RWPE2 (cell line): ENCODE measurements at regions not wholly inside any gene's neighbourhood (a gene's known extent, or its start where the extent isn't known, plus 50 kb on each side); places are given as distances from the start of the nearest gene placed in this dataset.

ENCODE experiments used
- ATAC-seq: fragments of 200-7000 bp; cut with Tn5 transposase; 3 replicates; pipeline ENCODE4 v1.9.1; 2021; ENCODE audit warnings: low read depth
- DNase-seq: peaks from one replicate; pipeline ENCODE4 v3.0.0-alpha.2; 2020; ENCODE audit warnings: low spot score
- H3K27ac ChIP-seq: fragments of 450-650 bp; 2 replicates; pipeline ENCODE4 v1.5.1; 2017; ENCODE audit warnings: mild to moderate bottlenecking; ENCODE audit not compliant: poor library complexity, severe bottlenecking
- H3K27me3 ChIP-seq: fragments of 250-450 bp; sonication (Bioruptor Pico); 2 replicates; pipeline ENCODE4 v1.5.1; 2021; ENCODE audit warnings: mild to moderate bottlenecking, moderate library complexity; ENCODE audit not compliant: insufficient read depth, poor library complexity, severe bottlenecking
- H3K36me3 ChIP-seq: fragments of 250-450 bp; sonication (Bioruptor Pico); 2 replicates; pipeline ENCODE4 v1.5.1; 2020; ENCODE audit warnings: low read depth, mild to moderate bottlenecking, moderate library complexity
- H3K4me1 ChIP-seq: fragments of 250-450 bp; sonication (Bioruptor Pico); 2 replicates; pipeline ENCODE4 v1.5.1; 2021; ENCODE audit warnings: mild to moderate bottlenecking, moderate library complexity; ENCODE audit not compliant: insufficient read depth, poor library complexity, severe bottlenecking
- H3K4me3 ChIP-seq: fragments of 250-450 bp; sonication (Bioruptor Pico); 2 replicates; pipeline ENCODE4 v1.5.1; 2021; ENCODE audit warnings: mild to moderate bottlenecking, moderate library complexity; ENCODE audit not compliant: severe bottlenecking
- H3K9me3 ChIP-seq: fragments of 250-450 bp; sonication (Bioruptor Pico); 2 replicates; pipeline ENCODE4 v1.5.1; 2021; ENCODE audit warnings: mild to moderate bottlenecking, moderate library complexity; ENCODE audit not compliant: severe bottlenecking
- TF ChIP-seq, protein P1 (sequence below): fragments of 450-650 bp; IDR thresholded peaks from one replicate; pipeline ENCODE4 v1.5.1; 2017; ENCODE audit warnings: mild to moderate bottlenecking, moderate library complexity; ENCODE audit not compliant: poor library complexity, severe bottlenecking

DNA sequence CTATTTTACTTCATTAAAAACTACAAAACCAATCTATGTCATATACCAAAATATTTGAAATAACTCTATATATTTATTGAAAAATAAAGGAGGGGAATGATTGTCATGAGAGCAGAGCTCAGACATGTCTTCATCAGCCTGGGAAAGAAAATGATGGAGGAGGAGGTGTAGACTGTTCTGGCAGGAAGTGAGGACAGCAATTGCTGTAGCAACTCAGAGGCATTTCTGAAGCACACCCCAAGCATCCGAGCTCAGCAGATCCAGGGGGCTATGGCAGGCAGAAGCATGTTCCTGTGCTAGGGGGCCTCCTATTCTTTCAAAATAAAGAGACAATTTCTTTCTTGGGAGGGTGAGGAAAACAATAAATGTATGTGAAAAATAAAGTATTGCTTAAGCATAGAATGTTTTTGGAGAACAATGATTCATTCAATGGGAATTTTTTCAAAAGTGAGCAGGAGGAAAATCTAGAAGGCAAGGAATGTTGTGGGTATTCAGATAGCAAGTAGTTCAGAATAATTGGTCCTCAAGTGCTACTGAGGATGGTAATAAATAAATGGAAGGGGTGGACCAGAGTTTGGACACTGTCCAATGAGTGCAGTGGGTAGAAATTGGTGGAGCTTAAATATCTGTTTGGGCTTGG lies 383.4 kb downstream of the CDH11 start:
- TF ChIP-seq, protein P1, sequence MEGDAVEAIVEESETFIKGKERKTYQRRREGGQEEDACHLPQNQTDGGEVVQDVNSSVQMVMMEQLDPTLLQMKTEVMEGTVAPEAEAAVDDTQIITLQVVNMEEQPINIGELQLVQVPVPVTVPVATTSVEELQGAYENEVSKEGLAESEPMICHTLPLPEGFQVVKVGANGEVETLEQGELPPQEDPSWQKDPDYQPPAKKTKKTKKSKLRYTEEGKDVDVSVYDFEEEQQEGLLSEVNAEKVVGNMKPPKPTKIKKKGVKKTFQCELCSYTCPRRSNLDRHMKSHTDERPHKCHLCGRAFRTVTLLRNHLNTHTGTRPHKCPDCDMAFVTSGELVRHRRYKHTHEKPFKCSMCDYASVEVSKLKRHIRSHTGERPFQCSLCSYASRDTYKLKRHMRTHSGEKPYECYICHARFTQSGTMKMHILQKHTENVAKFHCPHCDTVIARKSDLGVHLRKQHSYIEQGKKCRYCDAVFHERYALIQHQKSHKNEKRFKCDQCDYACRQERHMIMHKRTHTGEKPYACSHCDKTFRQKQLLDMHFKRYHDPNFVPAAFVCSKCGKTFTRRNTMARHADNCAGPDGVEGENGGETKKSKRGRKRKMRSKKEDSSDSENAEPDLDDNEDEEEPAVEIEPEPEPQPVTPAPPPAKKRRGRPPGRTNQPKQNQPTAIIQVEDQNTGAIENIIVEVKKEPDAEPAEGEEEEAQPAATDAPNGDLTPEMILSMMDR = no peak
- no peaks in the 10 kb centered on the region for H3K4me1 ChIP-seq
- no peak for ATAC-seq
- H3K36me3 ChIP-seq = no peaks in the 10 kb centered on the region
- no peak overlapping the region for H3K4me3 ChIP-seq
- H3K9me3 ChIP-seq = no peaks in the 10 kb centered on the region
- no peak for DNase-seq
- H3K27me3 ChIP-seq = no peaks in the 10 kb centered on the region
- H3K27ac ChIP-seq = no peak overlapping the region

DNA sequence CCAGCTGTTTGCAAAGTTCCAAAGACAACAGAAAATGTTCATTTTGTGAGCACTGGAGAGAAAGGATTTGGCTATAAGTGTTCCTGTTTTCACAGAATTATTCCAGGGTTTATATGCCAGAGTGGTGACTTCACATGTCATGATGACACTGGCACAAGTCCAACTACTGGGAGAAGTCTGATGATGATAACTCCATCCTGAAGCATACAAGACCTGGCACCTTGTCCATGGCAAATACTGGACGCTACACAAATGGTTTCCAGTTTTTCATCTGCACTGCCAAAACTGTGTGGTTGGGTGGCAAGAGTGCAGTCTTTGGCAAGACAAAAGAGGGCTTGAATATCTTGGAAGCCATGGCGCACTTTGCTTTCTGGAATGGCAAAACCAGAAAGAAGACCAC lies 385.0 kb downstream of the CDH11 start:
- ATAC-seq = no peak
- TF ChIP-seq, protein P1 = no peak

DNA sequence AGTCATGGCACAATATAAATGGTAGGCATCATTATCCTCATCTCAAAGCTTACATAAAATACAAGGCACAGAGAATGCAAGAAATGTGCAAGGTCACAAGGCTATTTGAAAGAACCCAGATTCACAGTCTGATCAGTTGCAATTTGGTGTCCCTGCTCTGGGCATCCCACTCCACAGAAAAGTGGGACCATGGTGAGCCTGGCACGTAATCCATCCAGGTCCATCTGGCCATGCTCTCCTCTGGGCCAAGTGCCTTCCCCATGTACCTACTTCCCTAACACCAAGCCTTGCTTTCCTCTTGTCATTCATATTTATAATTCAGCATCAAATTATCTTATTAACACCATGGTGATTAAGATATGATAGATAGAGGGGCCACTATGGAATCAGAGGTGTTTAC lies 390.0 kb downstream of the CDH11 start:
- TF ChIP-seq, protein P1 = no peak
- Histone ChIP-seq H3K27me3 (no peaks in the 10 kb centered on the region), H3K27ac (no peak overlapping the region), H3K36me3 (no peaks in the 10 kb centered on the region), H3K4me1 (no peaks in the 10 kb centered on the region), H3K4me3 (no peak overlapping the region), H3K9me3 (no peaks in the 10 kb centered on the region)
- ATAC-seq (no peak), DNase-seq (no peak)

More for the DNA sequence above, 385.0 kb downstream of the CDH11 start:
- H3K27me3 ChIP-seq = no peaks in the 10 kb centered on the region
- H3K9me3 ChIP-seq = no peaks in the 10 kb centered on the region
- no peak overlapping the region for H3K27ac ChIP-seq
- H3K36me3 ChIP-seq = no peaks in the 10 kb centered on the region
- DNase-seq = no peak
- no peaks in the 10 kb centered on the region for H3K4me1 ChIP-seq
- H3K4me3 ChIP-seq = no peak overlapping the region

DNA sequence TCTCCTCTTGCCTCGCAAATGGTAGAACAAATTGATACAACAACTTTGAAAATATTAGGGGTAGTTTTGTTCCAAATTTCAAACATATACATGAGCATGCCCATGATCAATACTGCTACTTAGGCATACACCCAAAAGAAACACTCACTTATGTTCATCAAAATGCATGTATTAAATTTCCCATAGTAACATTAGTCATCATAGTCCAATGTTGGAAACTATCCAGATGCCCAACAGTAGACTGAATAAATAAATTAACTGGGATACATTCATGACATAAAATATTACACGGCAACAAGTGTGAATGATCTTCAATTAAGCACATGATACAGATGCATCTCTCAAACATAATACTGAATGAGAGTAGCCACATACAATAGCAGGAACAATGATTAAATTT lies 391.6 kb downstream of the CDH11 start:
- Histone ChIP-seq H3K27me3 (no peaks in the 10 kb centered on the region), H3K4me3 (no peak overlapping the region), H3K9me3 (no peaks in the 10 kb centered on the region), H3K4me1 (no peaks in the 10 kb centered on the region), H3K36me3 (no peaks in the 10 kb centered on the region), H3K27ac (no peak overlapping the region)
- TF ChIP-seq, protein P1 = no peak
- no peak for ATAC-seq
- DNase-seq = no peak

DNA sequence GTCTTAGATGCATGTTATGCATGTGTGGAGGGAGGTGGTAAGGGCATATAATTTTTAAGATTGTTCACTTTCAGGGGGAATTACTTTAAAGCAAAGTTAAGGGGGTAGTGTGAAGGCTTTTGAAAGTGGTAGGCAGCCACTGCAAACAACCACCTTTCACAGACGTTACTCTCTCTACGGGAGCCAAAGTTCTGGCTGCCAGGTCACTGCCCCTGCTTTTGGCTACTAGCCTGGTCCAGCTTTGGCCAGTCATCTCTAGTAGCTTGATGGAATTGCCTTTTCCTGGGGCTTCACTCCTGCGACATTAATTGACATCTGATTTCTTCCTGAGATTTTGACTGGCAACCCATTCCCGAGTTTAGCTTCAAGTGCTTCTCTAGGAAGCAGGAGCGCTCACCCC lies 397.5 kb downstream of the CDH11 start:
- Histone ChIP-seq H3K4me3 (no peak overlapping the region), H3K36me3 (no peaks in the 10 kb centered on the region), H3K27me3 (no peaks in the 10 kb centered on the region), H3K27ac (no peak overlapping the region), H3K4me1 (no peaks in the 10 kb centered on the region), H3K9me3 (no peaks in the 10 kb centered on the region)
- ATAC-seq = no peak
- no peak for DNase-seq
- TF ChIP-seq, protein P1 = no peak
